Activated T-helper 2 cell treated with anti-CD3 and anti-CD28 coated beads, Interferon-gamma antibody, Interleukin-2, Interleukin-4, amounts not matched to agents 10 μg/mL and 5 μg/mL and 100 μg/mL, durations not matched to agents 14 hours and 24 hours and 36 hours (primary cell): ENCODE measurements at regions not wholly inside any gene's neighbourhood (a gene's known extent, or its start where the extent isn't known, plus 50 kb on each side); places are given as distances from the start of the nearest gene placed in this dataset.
"Not testable (repeated sequence)": the region's sequence is repeated elsewhere in the genome, so short reads cannot be mapped to it uniquely, and the experiment has no call there.

Experiments used
- DNase-seq: peaks from one replicate; pipeline ENCODE4 v3.0.0; 2021; ENCODE audit warnings: low spot score
- H3K27ac Mint-ChIP-seq: one replicate; pipeline ENCODE4 v1.8.0; 2021; ENCODE audit warnings: mixed read lengths
- H3K27me3 Mint-ChIP-seq: one replicate; pipeline ENCODE4 v1.8.0; 2021; ENCODE audit warnings: low read depth, mixed read lengths
- H3K36me3 Mint-ChIP-seq: one replicate; pipeline ENCODE4 v1.8.0; 2021; ENCODE audit warnings: low read depth, mixed read lengths
- H3K4me1 Mint-ChIP-seq: one replicate; pipeline ENCODE4 v1.8.0; 2021; ENCODE audit warnings: low read depth, mixed read lengths
- H3K4me3 Mint-ChIP-seq: one replicate; pipeline ENCODE4 v1.8.0; 2021; ENCODE audit warnings: low read depth, mild to moderate bottlenecking, moderate library complexity, mixed read lengths
- H3K9me3 Mint-ChIP-seq: one replicate; pipeline ENCODE4 v1.8.0; 2021; ENCODE audit warnings: mixed read lengths
- intact Hi-C: fragments of 100-400 bp; cut with micrococcal nuclease; formaldehyde crosslinking; loops from one replicate; pipeline ENCODE4 v1.15.1; 2023

DNA sequence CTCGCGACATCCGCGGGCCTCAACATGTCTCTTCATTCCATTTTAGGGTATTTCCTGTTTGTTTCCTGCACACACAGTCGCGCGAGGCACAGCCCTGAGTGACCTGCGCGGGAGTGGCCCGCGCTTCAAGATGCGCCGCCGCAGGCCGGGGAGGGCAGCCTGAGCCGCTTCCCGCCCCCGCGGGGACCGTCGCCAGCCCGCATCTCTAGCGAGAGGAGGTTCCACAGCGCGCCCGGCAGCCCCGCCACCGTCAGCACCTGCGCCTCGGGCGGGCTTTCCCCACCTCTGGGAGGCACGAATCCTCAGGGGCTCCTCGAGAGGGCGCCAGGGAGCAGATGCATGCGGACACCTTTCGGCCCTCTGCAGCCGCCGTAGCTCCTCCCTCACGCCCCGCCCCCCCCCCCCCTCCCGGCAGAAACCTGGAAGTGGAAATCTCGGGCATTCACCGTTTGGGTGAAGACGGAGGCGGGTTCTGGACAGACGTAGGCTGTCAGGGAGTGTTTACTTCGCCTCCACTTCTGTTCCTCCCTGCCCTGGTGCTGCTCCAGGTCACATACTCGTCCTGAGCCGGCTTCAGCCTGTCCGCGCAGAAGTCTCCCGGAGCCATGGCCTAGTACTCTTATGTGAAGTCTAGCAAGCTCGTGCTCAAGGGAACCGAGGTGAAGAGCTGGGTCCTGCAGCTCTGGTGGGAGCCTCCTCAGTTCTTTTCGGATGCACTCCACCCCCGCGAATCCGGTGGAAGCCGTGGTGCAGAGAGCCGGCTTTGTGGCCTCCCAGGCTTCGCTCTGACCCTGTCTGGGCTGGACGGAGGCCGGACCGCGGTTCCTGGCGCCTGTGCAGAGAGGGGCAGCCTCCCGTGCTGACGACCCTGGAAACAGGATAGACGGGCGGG is 880.5 kb upstream of the DEFB115 start:
- Mint-ChIP-seq H3K27me3 (no peaks in the 10 kb centered on the region), H3K36me3 (peaks cover 28% of the 10 kb centered on the region), H3K4me1 (peaks cover 25% of the 10 kb centered on the region), H3K9me3 (peaks cover 13% of the 10 kb centered on the region), H3K27ac (peak overlapping the region; percentile 95), H3K4me3 (peak overlapping the region; percentile 94)
- intact Hi-C loops = loop anchor here (2.0 kb wide), 1 partner anchor 92 kb away; no protein-coding TSS in a partner anchor
- peak; percentile 85 for DNase-seq

DNA sequence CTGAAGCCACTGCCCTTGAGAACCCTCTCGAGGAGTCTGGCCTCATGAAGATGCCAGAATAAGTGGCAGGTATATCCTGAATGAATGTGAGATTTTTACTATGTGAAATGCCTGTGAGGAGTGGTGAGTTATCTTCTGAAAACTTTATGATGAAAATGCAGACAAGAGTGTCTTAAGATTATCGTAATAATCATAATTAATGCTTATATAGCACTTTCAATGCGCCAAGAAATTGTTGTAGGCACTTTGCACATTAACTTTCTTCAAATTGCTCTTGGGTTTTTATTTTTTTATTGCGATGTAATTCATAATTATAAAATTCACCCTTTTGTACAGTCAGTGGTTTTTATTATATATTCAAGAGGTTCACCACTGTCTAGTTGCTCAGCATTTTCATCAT is 879.1 kb upstream of the DEFB115 start:
- H3K27ac Mint-ChIP-seq, H3K27me3 Mint-ChIP-seq, DNase-seq, intact Hi-C loops, H3K9me3 Mint-ChIP-seq: not testable (repeated sequence)
- Mint-ChIP-seq H3K36me3 (peaks cover 33% of the 10 kb centered on the region), H3K4me3 (peak overlapping the region; percentile 94), H3K4me1 (peaks cover 29% of the 10 kb centered on the region)

- Mint-ChIP-seq H3K4me1 (peaks cover 33% of the 10 kb centered on the region), H3K4me3 (peak overlapping the region; percentile 63), H3K36me3 (peaks cover 37% of the 10 kb centered on the region)
- intact Hi-C loops, H3K27ac Mint-ChIP-seq, H3K27me3 Mint-ChIP-seq, H3K9me3 Mint-ChIP-seq, DNase-seq: not testable (repeated sequence)
These were observed 878.7 kb upstream of the DEFB115 start for GRCh38 chr20:30378721-30379120.

DNA sequence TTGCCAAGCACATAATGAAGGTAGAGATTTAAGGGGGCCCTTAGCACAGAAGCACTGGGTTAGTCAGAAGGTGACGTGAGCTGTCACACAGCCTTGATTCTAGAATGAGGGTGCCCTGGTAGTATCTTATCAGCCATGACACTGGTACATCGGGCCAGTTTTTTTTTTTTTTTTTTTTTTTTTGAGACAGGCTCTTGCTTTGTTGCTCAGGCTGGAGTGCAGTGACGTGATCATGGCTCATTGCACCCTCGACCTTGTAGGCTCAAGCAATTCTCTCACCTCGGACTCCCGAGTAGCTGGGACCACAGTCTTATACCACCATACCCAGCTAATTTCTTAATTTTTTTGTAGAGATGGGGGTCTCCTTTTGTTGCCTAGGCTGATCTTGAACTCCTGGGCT is 872.6 kb upstream of the DEFB115 start:
- H3K9me3 Mint-ChIP-seq, H3K4me3 Mint-ChIP-seq, DNase-seq, H3K27ac Mint-ChIP-seq, H3K27me3 Mint-ChIP-seq, intact Hi-C loops: not testable (repeated sequence)
- H3K36me3 Mint-ChIP-seq = peaks cover 50% of the 10 kb centered on the region
- peaks cover 28% of the 10 kb centered on the region for H3K4me1 Mint-ChIP-seq

DNA sequence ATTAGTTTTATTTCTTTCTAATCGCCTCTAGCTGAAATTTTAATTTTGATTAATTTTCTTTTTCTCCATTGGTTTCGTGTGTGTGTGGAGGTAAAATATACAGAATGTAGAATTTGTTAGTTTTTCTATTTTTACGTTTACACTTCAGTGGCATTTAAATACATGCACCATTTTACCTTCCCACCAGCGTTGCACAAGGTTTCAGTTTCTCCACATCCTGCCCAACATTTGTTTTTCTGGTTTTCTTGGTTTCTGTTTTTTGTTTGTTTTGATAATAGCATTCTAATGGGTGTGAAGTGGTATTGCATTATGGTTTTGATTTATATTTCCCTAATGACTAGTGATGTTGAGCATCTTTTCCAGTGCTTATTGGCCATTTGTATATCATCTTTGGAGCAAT is 871.4 kb upstream of the DEFB115 start:
- H3K4me3 Mint-ChIP-seq, H3K27me3 Mint-ChIP-seq, intact Hi-C loops, H3K9me3 Mint-ChIP-seq, H3K27ac Mint-ChIP-seq, DNase-seq: not testable (repeated sequence)
- Mint-ChIP-seq H3K4me1 (peaks cover 25% of the 10 kb centered on the region), H3K36me3 (peaks cover 48% of the 10 kb centered on the region)

- DNase-seq, H3K9me3 Mint-ChIP-seq, H3K27me3 Mint-ChIP-seq, H3K27ac Mint-ChIP-seq, intact Hi-C loops, H3K4me3 Mint-ChIP-seq: not testable (repeated sequence)
- H3K4me1 Mint-ChIP-seq = peaks cover 20% of the 10 kb centered on the region
- peaks cover 36% of the 10 kb centered on the region for H3K36me3 Mint-ChIP-seq
These were observed 869.6 kb upstream of the DEFB115 start for GRCh38 chr20:30387823-30388222.

GRCh38 chr20:30393523-30393922 is 863.9 kb upstream of the DEFB115 start:
- H3K27ac Mint-ChIP-seq, intact Hi-C loops: not testable (repeated sequence)

GRCh38 chr20:30397111-30397510 is 860.4 kb upstream of the DEFB115 start:
- H3K4me1 Mint-ChIP-seq, H3K27ac Mint-ChIP-seq, DNase-seq, H3K27me3 Mint-ChIP-seq, intact Hi-C loops, H3K4me3 Mint-ChIP-seq: not testable (repeated sequence)
- Mint-ChIP-seq H3K36me3 (peaks cover 46% of the 10 kb centered on the region), H3K9me3 (peaks cover 11% of the 10 kb centered on the region)

More at GRCh38 chr20:30393523-30393922, 863.9 kb upstream of the DEFB115 start:
- H3K4me3 Mint-ChIP-seq, H3K9me3 Mint-ChIP-seq, H3K4me1 Mint-ChIP-seq, H3K27me3 Mint-ChIP-seq, DNase-seq: not testable (repeated sequence)
- H3K36me3 Mint-ChIP-seq = peaks cover 33% of the 10 kb centered on the region

- H3K36me3 Mint-ChIP-seq = peaks cover 47% of the 10 kb centered on the region
These were observed 852.4 kb upstream of the DEFB115 start for GRCh38 chr20:30405061-30405460.

GRCh38 chr20:30405585-30405984 is 851.9 kb upstream of the DEFB115 start:
- H3K27me3 Mint-ChIP-seq, DNase-seq, H3K4me1 Mint-ChIP-seq, H3K4me3 Mint-ChIP-seq, intact Hi-C loops, H3K27ac Mint-ChIP-seq: not testable (repeated sequence)
- Mint-ChIP-seq H3K36me3 (peaks cover 42% of the 10 kb centered on the region), H3K9me3 (peaks cover 54% of the 10 kb centered on the region)

More at GRCh38 chr20:30405061-30405460, 852.4 kb upstream of the DEFB115 start:
- DNase-seq, intact Hi-C loops, H3K4me3 Mint-ChIP-seq, H3K27me3 Mint-ChIP-seq, H3K4me1 Mint-ChIP-seq, H3K27ac Mint-ChIP-seq: not testable (repeated sequence)
- H3K9me3 Mint-ChIP-seq = peaks cover 50% of the 10 kb centered on the region

DNA sequence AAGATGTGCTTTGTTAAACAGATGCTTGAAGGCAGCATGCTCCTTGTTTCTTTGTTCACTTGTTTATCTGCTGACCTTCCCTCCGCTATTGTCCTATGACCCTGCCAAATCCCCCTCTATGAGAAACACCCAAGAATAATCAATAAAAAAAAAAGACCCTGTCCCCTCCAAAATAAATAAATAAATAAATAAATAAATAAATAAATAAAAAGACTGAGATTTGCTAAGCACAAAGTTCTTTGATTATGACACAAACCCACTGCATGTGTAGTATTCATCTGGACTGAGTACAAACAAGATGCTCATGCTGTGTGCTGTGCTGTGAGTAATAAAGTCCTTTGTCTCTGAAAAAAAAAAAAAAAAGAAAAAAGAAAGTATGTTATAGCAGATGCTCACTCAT is 851.1 kb upstream of the DEFB115 start:
- Mint-ChIP-seq H3K36me3 (peaks cover 34% of the 10 kb centered on the region), H3K9me3 (peaks cover 54% of the 10 kb centered on the region)
- H3K27me3 Mint-ChIP-seq, DNase-seq, H3K4me3 Mint-ChIP-seq, H3K4me1 Mint-ChIP-seq, intact Hi-C loops, H3K27ac Mint-ChIP-seq: not testable (repeated sequence)

GRCh38 chr20:30412972-30413371 is 844.5 kb upstream of the DEFB115 start:
- DNase-seq = no peak
- H3K4me1 Mint-ChIP-seq = no peaks in the 10 kb centered on the region
- no peak overlapping the region for H3K4me3 Mint-ChIP-seq
- H3K27me3 Mint-ChIP-seq = no peaks in the 10 kb centered on the region
- intact Hi-C loops = no loop called here
- no peak overlapping the region for H3K27ac Mint-ChIP-seq
- peaks cover 49% of the 10 kb centered on the region for H3K9me3 Mint-ChIP-seq
- H3K36me3 Mint-ChIP-seq = peaks cover under 1% of the 10 kb centered on the region

DNA sequence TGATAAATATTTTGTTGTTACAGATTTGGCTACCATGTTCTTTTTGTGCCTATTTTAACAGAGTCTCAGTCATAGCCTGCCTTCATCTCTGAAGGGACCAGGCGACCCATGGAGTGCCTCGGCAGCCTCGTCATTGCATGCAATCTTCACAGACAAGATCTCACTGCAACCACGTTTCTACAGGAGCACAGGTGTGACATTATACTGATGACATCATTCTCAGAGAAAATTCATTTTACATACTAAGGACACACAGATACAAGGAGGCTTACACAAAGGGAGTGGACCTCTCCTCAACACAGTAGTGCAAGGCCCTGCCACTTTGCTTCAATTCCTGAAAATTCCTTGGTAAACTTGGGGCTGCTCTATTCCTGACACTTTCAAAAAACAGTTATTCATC is 840.1 kb upstream of the DEFB115 start:
- H3K9me3 Mint-ChIP-seq = peaks cover 19% of the 10 kb centered on the region
- DNase-seq, H3K27ac Mint-ChIP-seq, intact Hi-C loops, H3K4me3 Mint-ChIP-seq, H3K4me1 Mint-ChIP-seq, H3K36me3 Mint-ChIP-seq, H3K27me3 Mint-ChIP-seq: not testable (repeated sequence)
